ENCODE measurements at regions not wholly inside any gene's neighbourhood (a gene's known extent, or its start where the extent isn't known, plus 50 kb on each side); places are given as distances from the start of the nearest gene placed in this dataset.

- Histone ChIP-seq H3K27ac (ENCODE audit: low read depth, low read length) (no peak overlapping the region), H3F3A (ENCODE audit: insufficient read depth) (no peaks in the 10 kb centered on the region), H3K4me2 (ENCODE audit: low read depth, low read length, poor library complexity, severe bottlenecking) (no peak overlapping the region), H3K36me3 (ENCODE audit: low read length) (no peaks in the 10 kb centered on the region), H3K27me3 (ENCODE audit: low read length) (no peaks in the 10 kb centered on the region), H2AFZ (ENCODE audit: low read depth, low read length, severe bottlenecking) (no peak overlapping the region), H3K4me3 (ENCODE audit: insufficient read depth, low read length, poor library complexity, severe bottlenecking) (no peak overlapping the region), H3K9me3 (ENCODE audit: insufficient read depth, low read length) (no peaks in the 10 kb centered on the region), H4K20me1 (ENCODE audit: low read depth, low read length) (no peaks in the 10 kb centered on the region), H3K79me2 (ENCODE audit: insufficient read depth, low read length) (no peaks in the 10 kb centered on the region), H3K9ac (ENCODE audit: low read length) (no peak overlapping the region), H3K9me2 (replicated peaks; ENCODE audit: insufficient read depth, low read length) (no peaks in the 10 kb centered on the region)
- no peak for TF ChIP-seq CTCF (IDR thresholded peaks at IDR 0.05; ENCODE audit: insufficient read depth, low read length, poor library complexity, severe bottlenecking)
These were observed 240.0 kb upstream of the FOXN3 start for GRCh38 chr14:89657014-89657413.

- H3K27ac ChIP-seq (ENCODE audit: low read depth, low read length) = no peak overlapping the region
- no peak for TF ChIP-seq EZH2phosphoT487 (conservative IDR thresholded peaks at IDR 0.05; ENCODE audit: low read length)
- no peak for TF ChIP-seq CTCF (IDR thresholded peaks at IDR 0.05; ENCODE audit: insufficient read depth, low read length, poor library complexity, severe bottlenecking)
- no peaks in the 10 kb centered on the region for H3K27me3 ChIP-seq (ENCODE audit: low read length)
- no peaks in the 10 kb centered on the region for H4K20me1 ChIP-seq (ENCODE audit: low read depth, low read length)
- no peak overlapping the region for H3K4me3 ChIP-seq (ENCODE audit: insufficient read depth, low read length, poor library complexity, severe bottlenecking)
- H2AFZ ChIP-seq (ENCODE audit: low read depth, low read length, severe bottlenecking) = no peak overlapping the region
- H3F3A ChIP-seq (ENCODE audit: insufficient read depth) = no peaks in the 10 kb centered on the region
- no peaks in the 10 kb centered on the region for H3K79me2 ChIP-seq (ENCODE audit: insufficient read depth, low read length)
- no peaks in the 10 kb centered on the region for H3K9me2 ChIP-seq (replicated peaks; ENCODE audit: insufficient read depth, low read length)
- H3K36me3 ChIP-seq (ENCODE audit: low read length) = no peaks in the 10 kb centered on the region
- no peak overlapping the region for H3K9ac ChIP-seq (ENCODE audit: low read length)
- H3K4me2 ChIP-seq (ENCODE audit: low read depth, low read length, poor library complexity, severe bottlenecking) = no peak overlapping the region
- no peaks in the 10 kb centered on the region for H3K9me3 ChIP-seq (ENCODE audit: insufficient read depth, low read length)
These were observed 238.0 kb upstream of the FOXN3 start for GRCh38 chr14:89654998-89655397.

GRCh38 chr14:89652352-89652751, 235.3 kb upstream of the FOXN3 start:
- Histone ChIP-seq H3K9me3 (ENCODE audit: insufficient read depth, low read length) (no peaks in the 10 kb centered on the region), H3K79me2 (ENCODE audit: insufficient read depth, low read length) (no peaks in the 10 kb centered on the region), H3K36me3 (ENCODE audit: low read length) (no peaks in the 10 kb centered on the region), H2AFZ (ENCODE audit: low read depth, low read length, severe bottlenecking) (no peak overlapping the region), H3F3A (ENCODE audit: insufficient read depth) (no peaks in the 10 kb centered on the region), H3K4me2 (ENCODE audit: low read depth, low read length, poor library complexity, severe bottlenecking) (no peak overlapping the region), H3K4me3 (ENCODE audit: insufficient read depth, low read length, poor library complexity, severe bottlenecking) (no peak overlapping the region), H4K20me1 (ENCODE audit: low read depth, low read length) (no peaks in the 10 kb centered on the region), H3K27ac (ENCODE audit: low read depth, low read length) (no peak overlapping the region), H3K27me3 (ENCODE audit: low read length) (no peaks in the 10 kb centered on the region), H3K9me2 (replicated peaks; ENCODE audit: insufficient read depth, low read length) (no peaks in the 10 kb centered on the region), H3K9ac (ENCODE audit: low read length) (no peak overlapping the region)
- TF ChIP-seq CTCF (IDR thresholded peaks at IDR 0.05; ENCODE audit: insufficient read depth, low read length, poor library complexity, severe bottlenecking) (no peak), EZH2phosphoT487 (conservative IDR thresholded peaks at IDR 0.05; ENCODE audit: low read length) (no peak)

GRCh38 chr14:89651805-89652204, 234.8 kb upstream of the FOXN3 start:
- TF ChIP-seq CTCF (IDR thresholded peaks at IDR 0.05; ENCODE audit: insufficient read depth, low read length, poor library complexity, severe bottlenecking) = no peak
- TF ChIP-seq EZH2phosphoT487 (conservative IDR thresholded peaks at IDR 0.05; ENCODE audit: low read length) = no peak
- Histone ChIP-seq H3K79me2 (ENCODE audit: insufficient read depth, low read length) (no peaks in the 10 kb centered on the region), H3K36me3 (ENCODE audit: low read length) (no peaks in the 10 kb centered on the region), H3K27me3 (ENCODE audit: low read length) (no peaks in the 10 kb centered on the region), H3K9me2 (replicated peaks; ENCODE audit: insufficient read depth, low read length) (no peaks in the 10 kb centered on the region), H3F3A (ENCODE audit: insufficient read depth) (no peaks in the 10 kb centered on the region), H3K4me2 (ENCODE audit: low read depth, low read length, poor library complexity, severe bottlenecking) (no peak overlapping the region), H3K27ac (ENCODE audit: low read depth, low read length) (no peak overlapping the region), H3K9me3 (ENCODE audit: insufficient read depth, low read length) (no peaks in the 10 kb centered on the region), H3K4me3 (ENCODE audit: insufficient read depth, low read length, poor library complexity, severe bottlenecking) (no peak overlapping the region), H4K20me1 (ENCODE audit: low read depth, low read length) (no peaks in the 10 kb centered on the region), H2AFZ (ENCODE audit: low read depth, low read length, severe bottlenecking) (no peak overlapping the region), H3K9ac (ENCODE audit: low read length) (no peak overlapping the region)

Data from SU-DHL-6 (cell line).